ENCODE measurements at regions not wholly inside any gene's neighbourhood (a gene's known extent, or its start where the extent isn't known, plus 50 kb on each side); places are given as distances from the start of the nearest gene placed in this dataset.
A peak's percentile ranks its signal among the peaks of the same experiment; 100 is the strongest.

GRCh38 chr9:129359916-129360536, 182.0 kb upstream of the IER5L start:
- no peak for DNase-seq (ENCODE audit: low spot score)

GRCh38 chr9:129359162-129359811, 181.2 kb upstream of the IER5L start:
- DNase-seq (ENCODE audit: low spot score): no peak

GRCh38 chr9:129358621-129359154, 180.6 kb upstream of the IER5L start:
- no peak for DNase-seq (ENCODE audit: low spot score)

GRCh38 chr9:129357773-129358245, 179.7 kb upstream of the IER5L start:
- no peak for DNase-seq (ENCODE audit: low spot score)

GRCh38 chr9:129356871-129357772, 179.1 kb upstream of the IER5L start:
- no peak for DNase-seq (ENCODE audit: low spot score)

- no peak for DNase-seq (ENCODE audit: low spot score)
These were observed 177.6 kb upstream of the IER5L start for GRCh38 chr9:129355631-129356030.

GRCh38 chr9:129354498-129354897, 176.4 kb upstream of the IER5L start:
- DNase-seq (ENCODE audit: low spot score): no peak

GRCh38 chr9:129353697-129354336, 175.8 kb upstream of the IER5L start:
- no peak for DNase-seq (ENCODE audit: low spot score)

- DNase-seq (ENCODE audit: low spot score): peak; percentile 72
These were observed 174.2 kb upstream of the IER5L start for GRCh38 chr9:129352146-129352865.

GRCh38 chr9:129351642-129352145, 173.6 kb upstream of the IER5L start:
- DNase-seq (ENCODE audit: low spot score): no peak

- DNase-seq (ENCODE audit: low spot score): no peak
These were observed 173.1 kb upstream of the IER5L start for GRCh38 chr9:129351058-129351641.

- no peak for DNase-seq (ENCODE audit: low spot score)
These were observed 172.3 kb upstream of the IER5L start for GRCh38 chr9:129350143-129350935.

GRCh38 chr9:129349665-129349947, 171.5 kb upstream of the IER5L start:
- no peak for DNase-seq (ENCODE audit: low spot score)

- no peak for DNase-seq (ENCODE audit: low spot score)
These were observed 171.0 kb upstream of the IER5L start for GRCh38 chr9:129348890-129349664.

- peak; percentile 56 for DNase-seq (ENCODE audit: low spot score)
These were observed 169.5 kb upstream of the IER5L start for GRCh38 chr9:129347316-129348120.

- no peak for DNase-seq (ENCODE audit: low spot score)
These were observed 168.0 kb upstream of the IER5L start for GRCh38 chr9:129346046-129346445.

GRCh38 chr9:129344641-129345495, 166.8 kb upstream of the IER5L start:
- DNase-seq (ENCODE audit: low spot score): no peak
